ENCODE measurements at regions not wholly inside any gene's neighbourhood (a gene's known extent, or its start where the extent isn't known, plus 50 kb on each side); places are given as distances from the start of the nearest gene placed in this dataset.

- Histone ChIP-seq H3K27me3 (ENCODE audit: control insufficient read depth in 3 of 3, insufficient read depth in 3 of 3, low read length in 3 of 3) (no peaks in the 10 kb centered on the region), H3K4me1 (ENCODE audit: control insufficient read depth in 3 of 3, insufficient read depth in 2 of 3, low read depth in 1 of 3, low read length in 2 of 3) (peaks cover 0 to 4% (median 3%) of the 10 kb centered on the region in 3 donors), H3K9me3 (ENCODE audit: control insufficient read depth in 2 of 2, insufficient read depth in 1 of 2, low read depth in 1 of 2, low read length in 1 of 2) (peaks cover 0 to 3% of the 10 kb centered on the region in 2 donors), H3K4me3 (ENCODE audit: low read depth in 1 of 3, low read length in 3 of 3) (no peak overlapping the region), H3K27ac (ENCODE audit: low read depth in 1 of 3, low read length in 2 of 3) (no peak overlapping the region), H3K36me3 (ENCODE audit: control insufficient read depth in 3 of 3, insufficient read depth in 2 of 3, low read depth in 1 of 3, low read length in 3 of 3) (no peaks in the 10 kb centered on the region)
- DNase-seq (no peak), FAIRE-seq (no peak)
- WGBS, 3 donors = 81 to 85% (median 84%) methylated on average over 5 of the region's 5 CpGs
These were observed 347.9 kb downstream of the EFNB2 start for GRCh38 chr13:106187501-106188095.

- H3K36me3 ChIP-seq (ENCODE audit: control insufficient read depth in 3 of 3, insufficient read depth in 2 of 3, low read depth in 1 of 3, low read length in 3 of 3) = no peaks in the 10 kb centered on the region
- no peak overlapping the region for H3K27ac ChIP-seq (ENCODE audit: low read depth in 1 of 3, low read length in 2 of 3)
- H3K4me3 ChIP-seq (ENCODE audit: low read depth in 1 of 3, low read length in 3 of 3) = no peak overlapping the region
- H3K9me3 ChIP-seq (ENCODE audit: control insufficient read depth in 2 of 2, insufficient read depth in 1 of 2, low read depth in 1 of 2, low read length in 1 of 2) = peaks cover 0 to 3% of the 10 kb centered on the region in 2 donors
- peaks cover 0 to 4% (median 3%) of the 10 kb centered on the region in 3 donors for H3K4me1 ChIP-seq (ENCODE audit: control insufficient read depth in 3 of 3, insufficient read depth in 2 of 3, low read depth in 1 of 3, low read length in 2 of 3)
- 89 to 96% (median 95%) methylated on average over 1 of the region's 1 CpG for WGBS, 3 donors
- H3K27me3 ChIP-seq (ENCODE audit: control insufficient read depth in 3 of 3, insufficient read depth in 3 of 3, low read length in 3 of 3) = no peaks in the 10 kb centered on the region
- FAIRE-seq (no peak), DNase-seq (no peak)
These were observed 348.4 kb downstream of the EFNB2 start for GRCh38 chr13:106187101-106187500.

GRCh38 chr13:106186366-106187030 lies 349.0 kb downstream of the EFNB2 start:
- peaks cover 0 to 4% (median 3%) of the 10 kb centered on the region in 3 donors for H3K4me1 ChIP-seq (ENCODE audit: control insufficient read depth in 3 of 3, insufficient read depth in 2 of 3, low read depth in 1 of 3, low read length in 2 of 3)
- FAIRE-seq = no peak

GRCh38 chr13:106184790-106185189 lies 350.7 kb downstream of the EFNB2 start:
- 83 to 96% (median 94%) methylated on average over 2 of the region's 2 CpGs for WGBS, 3 donors
- no peaks in the 10 kb centered on the region for H3K27me3 ChIP-seq (ENCODE audit: control insufficient read depth in 3 of 3, insufficient read depth in 3 of 3, low read length in 3 of 3)
- no peak overlapping the region for H3K27ac ChIP-seq (ENCODE audit: low read depth in 1 of 3, low read length in 2 of 3)
- peaks cover 0 to 4% (median 3%) of the 10 kb centered on the region in 3 donors for H3K4me1 ChIP-seq (ENCODE audit: control insufficient read depth in 3 of 3, insufficient read depth in 2 of 3, low read depth in 1 of 3, low read length in 2 of 3)
- FAIRE-seq (no peak), DNase-seq (no peak)
- no peak overlapping the region for H3K4me3 ChIP-seq (ENCODE audit: low read depth in 1 of 3, low read length in 3 of 3)
- peaks cover 0 to 3% of the 10 kb centered on the region in 2 donors for H3K9me3 ChIP-seq (ENCODE audit: control insufficient read depth in 2 of 2, insufficient read depth in 1 of 2, low read depth in 1 of 2, low read length in 1 of 2)
- H3K36me3 ChIP-seq (ENCODE audit: control insufficient read depth in 3 of 3, insufficient read depth in 2 of 3, low read depth in 1 of 3, low read length in 3 of 3) = no peaks in the 10 kb centered on the region

More at GRCh38 chr13:106186366-106187030, 349.0 kb downstream of the EFNB2 start:
- Histone ChIP-seq H3K27ac (ENCODE audit: low read depth in 1 of 3, low read length in 2 of 3) (no peak overlapping the region), H3K9me3 (ENCODE audit: control insufficient read depth in 2 of 2, insufficient read depth in 1 of 2, low read depth in 1 of 2, low read length in 1 of 2) (peaks cover 0 to 3% of the 10 kb centered on the region in 2 donors), H3K36me3 (ENCODE audit: control insufficient read depth in 3 of 3, insufficient read depth in 2 of 3, low read depth in 1 of 3, low read length in 3 of 3) (no peaks in the 10 kb centered on the region), H3K4me3 (ENCODE audit: low read depth in 1 of 3, low read length in 3 of 3) (no peak overlapping the region), H3K27me3 (ENCODE audit: control insufficient read depth in 3 of 3, insufficient read depth in 3 of 3, low read length in 3 of 3) (no peaks in the 10 kb centered on the region)
- WGBS, 3 donors = 67 to 80% (median 74%) methylated on average over 3 of the region's 3 CpGs
- DNase-seq = peak in 1 of 2 donors; percentile 63

GRCh38 chr13:106183410-106184065 lies 351.9 kb downstream of the EFNB2 start:
- Histone ChIP-seq H3K36me3 (ENCODE audit: control insufficient read depth in 3 of 3, insufficient read depth in 2 of 3, low read depth in 1 of 3, low read length in 3 of 3) (no peaks in the 10 kb centered on the region), H3K27me3 (ENCODE audit: control insufficient read depth in 3 of 3, insufficient read depth in 3 of 3, low read length in 3 of 3) (no peaks in the 10 kb centered on the region), H3K9me3 (ENCODE audit: control insufficient read depth in 2 of 2, insufficient read depth in 1 of 2, low read depth in 1 of 2, low read length in 1 of 2) (peaks cover 0 to 3% of the 10 kb centered on the region in 2 donors), H3K27ac (ENCODE audit: low read depth in 1 of 3, low read length in 2 of 3) (peak overlapping the region in 1 of 3 donors; percentile 21), H3K4me1 (ENCODE audit: control insufficient read depth in 3 of 3, insufficient read depth in 2 of 3, low read depth in 1 of 3, low read length in 2 of 3) (peaks cover 0 to 4% (median 3%) of the 10 kb centered on the region in 3 donors), H3K4me3 (ENCODE audit: low read depth in 1 of 3, low read length in 3 of 3) (no peak overlapping the region)
- DNase-seq (peak; percentile 87 to 89), FAIRE-seq (no peak)
- WGBS, 3 donors = 46 to 70% (median 60%) methylated on average over 16 of the region's 16 CpGs

- H3K36me3 ChIP-seq (ENCODE audit: control insufficient read depth in 3 of 3, insufficient read depth in 2 of 3, low read depth in 1 of 3, low read length in 3 of 3) = no peaks in the 10 kb centered on the region
- no peaks in the 10 kb centered on the region for H3K27me3 ChIP-seq (ENCODE audit: control insufficient read depth in 3 of 3, insufficient read depth in 3 of 3, low read length in 3 of 3)
- 63 to 91% (median 73%) methylated on average over 6 of the region's 6 CpGs for WGBS, 3 donors
- H3K4me1 ChIP-seq (ENCODE audit: control insufficient read depth in 3 of 3, insufficient read depth in 2 of 3, low read depth in 1 of 3, low read length in 2 of 3) = peaks cover 0 to 4% (median 3%) of the 10 kb centered on the region in 3 donors
- no peak overlapping the region for H3K27ac ChIP-seq (ENCODE audit: low read depth in 1 of 3, low read length in 2 of 3)
- FAIRE-seq = no peak
- peaks cover 0 to 3% of the 10 kb centered on the region in 2 donors for H3K9me3 ChIP-seq (ENCODE audit: control insufficient read depth in 2 of 2, insufficient read depth in 1 of 2, low read depth in 1 of 2, low read length in 1 of 2)
- peak in 1 of 2 donors; percentile 25 for DNase-seq
- H3K4me3 ChIP-seq (ENCODE audit: low read depth in 1 of 3, low read length in 3 of 3) = no peak overlapping the region
These were observed 353.1 kb downstream of the EFNB2 start for GRCh38 chr13:106182404-106182803.

- Histone ChIP-seq H3K27ac (ENCODE audit: low read depth in 1 of 3, low read length in 2 of 3) (no peak overlapping the region), H3K36me3 (ENCODE audit: control insufficient read depth in 3 of 3, insufficient read depth in 2 of 3, low read depth in 1 of 3, low read length in 3 of 3) (no peaks in the 10 kb centered on the region), H3K9me3 (ENCODE audit: control insufficient read depth in 2 of 2, insufficient read depth in 1 of 2, low read depth in 1 of 2, low read length in 1 of 2) (no peaks in the 10 kb centered on the region), H3K4me3 (ENCODE audit: low read depth in 1 of 3, low read length in 3 of 3) (no peak overlapping the region), H3K4me1 (ENCODE audit: control insufficient read depth in 3 of 3, insufficient read depth in 2 of 3, low read depth in 1 of 3, low read length in 2 of 3) (peaks cover 0 to 4% (median 3%) of the 10 kb centered on the region in 3 donors), H3K27me3 (ENCODE audit: control insufficient read depth in 3 of 3, insufficient read depth in 3 of 3, low read length in 3 of 3) (peaks cover 0 to 2% (median 0%) of the 10 kb centered on the region in 3 donors)
- 71 to 84% (median 74%) methylated on average over 3 of the region's 3 CpGs for WGBS, 3 donors
- FAIRE-seq = no peak
- DNase-seq = no peak
These were observed 356.6 kb downstream of the EFNB2 start for GRCh38 chr13:106178816-106179215.

GRCh38 chr13:106177146-106177545 lies 358.3 kb downstream of the EFNB2 start:
- H3K27ac ChIP-seq (ENCODE audit: low read depth in 1 of 3, low read length in 2 of 3) = no peak overlapping the region
- no peaks in the 10 kb centered on the region for H3K9me3 ChIP-seq (ENCODE audit: control insufficient read depth in 2 of 2, insufficient read depth in 1 of 2, low read depth in 1 of 2, low read length in 1 of 2)
- DNase-seq = no peak
- 41 to 69% (median 53%) methylated on average over 5 of the region's 5 CpGs for WGBS, 3 donors
- FAIRE-seq = no peak
- no peaks in the 10 kb centered on the region for H3K36me3 ChIP-seq (ENCODE audit: control insufficient read depth in 3 of 3, insufficient read depth in 2 of 3, low read depth in 1 of 3, low read length in 3 of 3)
- H3K4me1 ChIP-seq (ENCODE audit: control insufficient read depth in 3 of 3, insufficient read depth in 2 of 3, low read depth in 1 of 3, low read length in 2 of 3) = no peaks in the 10 kb centered on the region
- no peak overlapping the region for H3K4me3 ChIP-seq (ENCODE audit: low read depth in 1 of 3, low read length in 3 of 3)
- peaks cover 0 to 2% (median 0%) of the 10 kb centered on the region in 3 donors for H3K27me3 ChIP-seq (ENCODE audit: control insufficient read depth in 3 of 3, insufficient read depth in 3 of 3, low read length in 3 of 3)
